IPS-20b (cell line): ENCODE measurements at regions not wholly inside any gene's neighbourhood (a gene's known extent, or its start where the extent isn't known, plus 50 kb on each side); places are given as distances from the start of the nearest gene placed in this dataset.

ENCODE experiments used
- H3K27ac ChIP-seq: one replicate; pipeline ENCODE4 v1.5.1; 2013; ENCODE audit warnings: low read length
- H3K27me3 ChIP-seq: 2 replicates; pipeline ENCODE4 v1.6.1; 2013; ENCODE audit warnings: mild to moderate bottlenecking, low read length, inconsistent platforms; ENCODE audit not compliant: insufficient read depth
- H3K36me3 ChIP-seq: 2 replicates; pipeline ENCODE4 v1.6.1; 2013; ENCODE audit warnings: low read depth, mild to moderate bottlenecking, inconsistent platforms, low read length, moderate library complexity; ENCODE audit not compliant: insufficient read depth
- H3K4me1 ChIP-seq: 2 replicates; pipeline ENCODE4 v1.6.1; 2013; ENCODE audit warnings: mild to moderate bottlenecking, control low read depth, inconsistent platforms, low read length, moderate library complexity; ENCODE audit not compliant: insufficient read depth
- H3K4me3 ChIP-seq: 2 replicates; pipeline ENCODE4 v1.5.1; 2013; ENCODE audit warnings: mild to moderate bottlenecking, low read length, inconsistent platforms
- H3K9ac ChIP-seq: 2 replicates; pipeline ENCODE4 v1.6.1; 2013; ENCODE audit warnings: low read depth, mild to moderate bottlenecking, inconsistent platforms, low read length, moderate library complexity
- H3K9me3 ChIP-seq: 2 replicates; pipeline ENCODE4 v1.6.1; 2013; ENCODE audit warnings: mild to moderate bottlenecking, low read depth, low read length, inconsistent platforms; ENCODE audit not compliant: insufficient read depth

DNA sequence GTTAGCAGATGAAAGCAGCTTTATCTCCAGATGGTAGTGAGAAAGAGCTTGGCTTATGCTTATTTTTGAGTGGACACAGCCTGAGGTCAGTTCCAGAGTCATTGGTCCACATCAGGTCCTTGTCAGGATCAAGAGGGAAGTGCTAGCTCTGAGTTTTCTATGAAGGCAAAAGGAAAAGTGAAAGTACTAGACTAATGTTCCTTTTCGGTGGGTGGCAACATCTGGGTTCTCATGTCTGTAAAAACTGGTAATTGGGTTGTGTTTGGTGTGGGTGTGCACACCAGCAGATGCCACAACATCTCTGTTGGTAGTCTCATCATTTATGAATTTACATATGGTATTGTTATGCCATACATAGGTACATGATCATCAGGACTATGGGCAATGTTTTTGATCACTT, 210.5 kb downstream of the PWWP3B start:
- Histone ChIP-seq H3K36me3 (no peaks in the 10 kb centered on the region), H3K4me1 (no peaks in the 10 kb centered on the region), H3K27me3 (no peaks in the 10 kb centered on the region), H3K9ac (no peak overlapping the region), H3K4me3 (no peak overlapping the region), H3K27ac (no peak overlapping the region), H3K9me3 (no peaks in the 10 kb centered on the region)

- Histone ChIP-seq H3K27ac (no peak overlapping the region), H3K9me3 (no peaks in the 10 kb centered on the region; the same call in 1 of the 2 replicates), H3K9ac (no peak overlapping the region), H3K27me3 (no peaks in the 10 kb centered on the region), H3K4me3 (no peak overlapping the region), H3K36me3 (no peaks in the 10 kb centered on the region), H3K4me1 (no peaks in the 10 kb centered on the region)
Measured at GRCh38 chrX:106391284-106391911, 220.4 kb upstream of the RADX start.

GRCh38 chrX:106392346-106392745, 219.4 kb upstream of the RADX start:
- H3K27me3 ChIP-seq, result no peaks in the 10 kb centered on the region
- H3K4me1 ChIP-seq, result no peaks in the 10 kb centered on the region
- H3K4me3 ChIP-seq, result no peak overlapping the region
- no peaks in the 10 kb centered on the region for H3K36me3 ChIP-seq
- H3K27ac ChIP-seq, result no peak overlapping the region
- no peak overlapping the region for H3K9ac ChIP-seq
- no peaks in the 10 kb centered on the region; the same call in 1 of the 2 replicates for H3K9me3 ChIP-seq

DNA sequence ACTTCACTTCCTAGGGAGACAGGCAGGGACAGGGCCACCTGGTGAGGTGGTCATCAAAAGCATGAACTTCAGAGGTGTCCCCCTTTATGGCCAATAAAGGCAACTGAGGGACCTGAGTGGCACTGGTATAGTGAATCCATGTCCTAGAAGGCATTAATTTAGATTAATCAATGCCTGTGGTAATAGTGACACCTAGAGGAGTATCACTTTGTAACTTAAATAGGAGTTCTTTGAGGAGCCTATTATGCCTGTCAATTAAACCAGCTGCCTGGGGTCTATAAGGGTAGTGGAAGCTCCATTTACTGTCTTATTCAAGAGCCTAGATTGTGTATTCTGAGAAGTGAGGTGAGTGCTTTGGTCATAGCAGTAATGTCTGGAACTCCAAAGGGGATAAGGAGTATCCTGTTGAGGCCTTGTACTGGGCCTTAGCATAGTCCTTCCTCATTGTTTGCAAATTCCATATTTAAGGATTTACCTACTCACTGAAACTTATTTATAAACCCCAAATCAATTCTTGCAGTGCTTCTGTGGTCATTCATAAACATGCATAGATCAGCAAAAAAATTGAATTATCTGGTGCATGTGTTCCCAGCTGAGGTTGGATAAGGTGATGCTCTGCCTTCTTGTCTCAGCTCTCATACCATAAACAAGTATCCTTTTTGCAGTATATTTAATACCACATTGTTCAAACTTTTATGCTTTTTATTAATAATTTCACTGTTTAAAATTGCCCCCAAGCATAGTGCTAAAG, 213.8 kb upstream of the RADX start:
- no peak overlapping the region for H3K9ac ChIP-seq
- H3K27ac ChIP-seq, result no peak overlapping the region
- H3K4me3 ChIP-seq, result no peak overlapping the region
- H3K27me3 ChIP-seq, result no peaks in the 10 kb centered on the region
- H3K36me3 ChIP-seq, result no peaks in the 10 kb centered on the region
- no peaks in the 10 kb centered on the region for H3K9me3 ChIP-seq
- H3K4me1 ChIP-seq, result no peaks in the 10 kb centered on the region

DNA sequence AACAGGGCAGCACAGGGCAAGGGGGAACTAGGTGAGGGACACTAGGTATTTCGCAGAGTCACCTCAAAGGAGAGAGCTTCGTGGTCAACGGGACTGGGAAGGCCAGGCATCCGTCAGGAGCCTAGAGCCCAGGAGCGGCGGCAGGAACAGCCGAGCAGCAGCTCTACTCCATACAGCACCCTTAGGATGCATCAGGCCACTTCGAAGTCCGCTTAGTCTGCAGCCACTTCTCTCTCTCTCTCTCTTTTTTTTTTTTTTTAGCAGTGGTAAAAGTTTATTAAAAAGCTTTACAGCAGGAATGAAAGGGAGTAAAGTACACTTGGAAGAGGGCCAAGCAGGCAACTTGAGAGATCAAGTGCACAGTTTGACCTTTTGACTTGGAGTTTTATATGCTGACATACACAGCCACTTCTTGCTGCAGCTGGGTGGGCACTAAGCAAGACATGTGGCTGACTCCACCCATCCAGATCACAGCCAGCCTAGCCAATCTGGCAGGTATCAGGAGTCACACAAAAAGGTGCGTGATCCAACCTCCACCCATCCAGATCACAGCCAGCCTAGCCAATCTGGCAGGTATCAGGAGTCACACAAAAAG, 209.7 kb upstream of the RADX start:
- Histone ChIP-seq H3K9ac (no peak overlapping the region), H3K4me1 (no peaks in the 10 kb centered on the region), H3K9me3 (no peaks in the 10 kb centered on the region), H3K4me3 (no peak overlapping the region), H3K27ac (no peak overlapping the region), H3K27me3 (no peaks in the 10 kb centered on the region), H3K36me3 (no peaks in the 10 kb centered on the region)

DNA sequence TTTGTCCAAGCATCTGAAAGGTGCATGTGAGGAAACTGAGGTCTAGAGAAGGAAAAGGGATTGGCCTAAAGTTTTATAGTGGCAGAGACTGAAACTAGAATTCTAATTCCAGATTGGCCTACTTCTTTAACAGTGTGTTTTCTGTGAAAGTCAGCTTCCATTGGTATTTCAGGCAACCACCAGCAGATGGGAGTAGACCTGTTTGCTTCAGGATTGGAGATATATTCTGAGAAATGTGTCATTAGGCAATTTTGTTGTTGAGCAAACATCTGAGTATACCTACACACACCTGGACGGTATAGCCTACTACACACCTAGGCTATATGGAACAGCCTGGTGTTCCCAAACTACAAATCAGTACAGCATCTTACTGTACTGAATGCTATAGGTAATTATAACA, 207.3 kb upstream of the RADX start:
- H3K4me1 ChIP-seq, result no peaks in the 10 kb centered on the region
- no peak overlapping the region for H3K9ac ChIP-seq
- no peaks in the 10 kb centered on the region for H3K27me3 ChIP-seq
- no peaks in the 10 kb centered on the region for H3K9me3 ChIP-seq
- no peak overlapping the region for H3K27ac ChIP-seq
- H3K36me3 ChIP-seq, result no peaks in the 10 kb centered on the region
- H3K4me3 ChIP-seq, result no peak overlapping the region

- Histone ChIP-seq H3K4me1 (no peaks in the 10 kb centered on the region), H3K27ac (no peak overlapping the region)
Measured at GRCh38 chrX:106415276-106415895, 196.4 kb upstream of the RADX start.

GRCh38 chrX:106436691-106437090, 175.1 kb upstream of the RADX start:
- H3K9ac ChIP-seq, result no peak overlapping the region
- no peak overlapping the region for H3K4me3 ChIP-seq
- H3K9me3 ChIP-seq, result no peaks in the 10 kb centered on the region
- H3K27ac ChIP-seq, result no peak overlapping the region
- H3K27me3 ChIP-seq, result no peaks in the 10 kb centered on the region
- no peaks in the 10 kb centered on the region for H3K4me1 ChIP-seq
- no peaks in the 10 kb centered on the region for H3K36me3 ChIP-seq

More at GRCh38 chrX:106415276-106415895, 196.4 kb upstream of the RADX start:
- H3K9me3 ChIP-seq, result no peaks in the 10 kb centered on the region
- no peaks in the 10 kb centered on the region for H3K27me3 ChIP-seq
- H3K4me3 ChIP-seq, result no peak overlapping the region
- H3K9ac ChIP-seq, result no peak overlapping the region
- no peaks in the 10 kb centered on the region for H3K36me3 ChIP-seq

DNA sequence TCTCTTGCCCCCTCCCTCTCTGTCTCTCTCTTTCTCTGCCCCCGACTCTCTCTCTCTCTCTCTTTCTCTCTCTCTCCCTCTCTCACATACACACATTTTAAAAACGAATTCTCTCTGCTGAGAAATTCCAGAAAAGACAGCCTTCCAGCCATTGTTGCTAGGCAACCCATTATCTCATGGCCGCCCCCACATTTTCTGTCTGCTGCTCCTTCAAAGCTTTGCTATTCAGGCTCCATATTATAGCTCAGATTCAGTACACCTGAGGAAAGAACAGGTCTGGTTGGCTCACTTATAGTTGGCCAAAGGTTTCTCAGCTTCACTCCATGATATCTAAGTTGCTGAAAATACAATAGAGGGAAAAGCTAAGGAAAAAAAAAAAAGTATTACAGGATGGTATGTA, 174.4 kb upstream of the RADX start:
- Histone ChIP-seq H3K4me3 (no peak overlapping the region), H3K9me3 (no peaks in the 10 kb centered on the region), H3K27ac (no peak overlapping the region), H3K9ac (no peak overlapping the region), H3K36me3 (no peaks in the 10 kb centered on the region), H3K27me3 (no peaks in the 10 kb centered on the region), H3K4me1 (no peaks in the 10 kb centered on the region)

- Histone ChIP-seq H3K4me3 (no peak overlapping the region), H3K9me3 (no peaks in the 10 kb centered on the region), H3K9ac (no peak overlapping the region), H3K27ac (no peak overlapping the region), H3K4me1 (no peaks in the 10 kb centered on the region), H3K36me3 (no peaks in the 10 kb centered on the region), H3K27me3 (no peaks in the 10 kb centered on the region)
Measured at GRCh38 chrX:106450405-106450804, 161.4 kb upstream of the RADX start.

GRCh38 chrX:106451933-106452332, 159.8 kb upstream of the RADX start:
- H3K36me3 ChIP-seq, result no peaks in the 10 kb centered on the region
- H3K9ac ChIP-seq, result no peak overlapping the region
- H3K4me3 ChIP-seq, result no peak overlapping the region
- H3K27ac ChIP-seq, result no peak overlapping the region
- H3K4me1 ChIP-seq, result no peaks in the 10 kb centered on the region
- H3K27me3 ChIP-seq, result no peaks in the 10 kb centered on the region
- H3K9me3 ChIP-seq, result no peaks in the 10 kb centered on the region

DNA sequence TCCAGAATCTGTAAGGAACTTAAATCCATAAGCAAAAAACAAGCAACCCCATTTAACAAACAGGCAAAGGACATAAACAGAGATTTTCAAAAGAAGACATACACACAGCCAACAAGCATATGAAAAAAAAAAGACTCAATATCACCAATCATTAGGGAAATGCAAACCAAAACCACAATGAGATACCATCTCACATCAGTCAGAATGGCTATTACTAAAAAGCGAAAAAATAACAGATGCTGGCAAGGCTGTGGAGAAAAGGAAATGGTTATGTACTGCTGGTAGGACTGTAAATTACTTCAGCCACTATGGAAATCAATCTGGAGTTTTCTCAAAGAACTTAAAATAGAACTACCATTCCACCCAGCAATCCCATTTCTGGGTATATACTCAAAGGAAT, 156.8 kb upstream of the RADX start:
- Histone ChIP-seq H3K27me3 (no peaks in the 10 kb centered on the region), H3K4me1 (no peaks in the 10 kb centered on the region), H3K9me3 (no peaks in the 10 kb centered on the region), H3K27ac (no peak overlapping the region), H3K4me3 (no peak overlapping the region), H3K36me3 (no peaks in the 10 kb centered on the region), H3K9ac (no peak overlapping the region)
